GM12878 (cell line): ENCODE measurements at regions not wholly inside any gene's neighbourhood (a gene's known extent, or its start where the extent isn't known, plus 50 kb on each side); places are given as distances from the start of the nearest gene placed in this dataset.

Experiments
- ATAC-seq: fragments of 200-7000 bp; cut with Tn5 transposase; 3 replicates; pipeline ENCODE4 v1.9.1; 2020; ENCODE audit warnings: mild to moderate bottlenecking, moderate library complexity
- BruUV-seq: library from RNA; stranded (reverse); fragments of 400-500 nt; replicated peaks from 2 replicates; lab custom pipeline; 2021; lab: Mats Ljungman, UMichigan
- CTCF ChIA-PET: fragments of 300-600 bp; sonication (Branson Sonifier 250); formaldehyde crosslinking; extraction: SDS; loops from one replicate; lab custom pipeline; 2021; ENCODE audit warnings: inconsistent platforms; lab: Yijun Ruan, JAX
- POLR2A ChIA-PET: fragments of 350-600 bp; formaldehyde crosslinking; extraction: SDS; loops from one replicate; lab custom pipeline; 2021; ENCODE audit warnings: inconsistent platforms; lab: Charles Lee
- RAD21 ChIA-PET: fragments of 300-600 bp; sonication (Branson Sonifier 250); formaldehyde crosslinking; loops from one replicate; lab custom pipeline; 2023; ENCODE audit warnings: antibody characterized with exemption; ENCODE audit not compliant: unreplicated experiment; lab: Charles Lee
- SMC1A ChIA-PET: fragments of 300-600 bp; sonication (Branson Sonifier 250); formaldehyde crosslinking; loops from one replicate; lab custom pipeline; 2023; ENCODE audit not compliant: unreplicated experiment, uncharacterized antibody; lab: Charles Lee
- DNase-seq: peaks from one replicate; pipeline ENCODE4 v3.0.0-alpha.2; 2011; ENCODE audit warnings: low read depth, low spot score
- FAIRE-seq: peaks from 3 replicates; lab custom pipeline; 2011; peaks lifted over from hg19 to GRCh38; lab: Jason Lieb, UNC
- H2AFZ ChIP-seq: 2 replicates; pipeline ENCODE4 v1.6.0; 2011; ENCODE audit warnings: low read depth, low read length, control low read depth; ENCODE audit not compliant: control insufficient read depth
- H3K27ac ChIP-seq: 2 replicates; pipeline ENCODE4 v1.5.1; 2011; ENCODE audit warnings: control low read depth; ENCODE audit not compliant: control insufficient read depth, insufficient read depth
- H3K27me3 ChIP-seq, 2 experiments: replicated peaks in 1 of 2; 2 replicates each; pipeline versions ENCODE4 v1.6.0 to v1.6.1; 2011; ENCODE audit warnings: low read length in 1 of 2; ENCODE audit not compliant: control insufficient read depth in 2 of 2, insufficient read depth in 2 of 2
- H3K36me3 ChIP-seq, 2 experiments: 2 replicates each; pipeline ENCODE4 v1.5.1; 2011; ENCODE audit warnings: low read length in 1 of 2; ENCODE audit not compliant: control insufficient read depth in 2 of 2, insufficient read depth in 2 of 2
- H3K4me1 ChIP-seq: 2 replicates; pipeline ENCODE4 v1.6.1; 2011; ENCODE audit warnings: mild to moderate bottlenecking, low read length, moderate library complexity, mixed read lengths; ENCODE audit not compliant: control insufficient read depth, insufficient read depth
- H3K4me2 ChIP-seq: 2 replicates; pipeline ENCODE4 v1.6.0; 2011; ENCODE audit warnings: control low read depth; ENCODE audit not compliant: control insufficient read depth, insufficient read depth
- H3K4me3 ChIP-seq: fragments of 200-600 bp; sonication (generic); 2 replicates; pipeline ENCODE4 v1.5.1; 2016
- H3K79me2 ChIP-seq: 2 replicates; pipeline ENCODE4 v1.6.0; 2011; ENCODE audit warnings: low read length; ENCODE audit not compliant: control insufficient read depth, insufficient read depth
- H3K9ac ChIP-seq: 2 replicates; pipeline ENCODE4 v1.8.0; 2011; ENCODE audit warnings: low read length, control low read depth, mixed read lengths; ENCODE audit not compliant: control insufficient read depth, insufficient read depth
- H3K9me3 ChIP-seq: replicated peaks from 3 replicates; pipeline ENCODE4 v1.5.1; 2011; ENCODE audit warnings: mild to moderate bottlenecking, low read length; ENCODE audit not compliant: control insufficient read depth, insufficient read depth
- H4K20me1 ChIP-seq: 2 replicates; pipeline ENCODE4 v1.6.0; 2011; ENCODE audit not compliant: control insufficient read depth, insufficient read depth
- NR2F1 ChIP-seq: fragments of 450-650 bp; conservative IDR thresholded peaks from 2 replicates; pipeline ENCODE4 v1.6.1; 2017; ENCODE audit warnings: mild to moderate bottlenecking
- PBX3 ChIP-seq: IDR thresholded peaks from 2 replicates; pipeline ENCODE4 v1.6.1; 2011; ENCODE audit warnings: mild to moderate bottlenecking, low read depth, low read length, moderate library complexity; ENCODE audit not compliant: insufficient replicate concordance
- RELB ChIP-seq: fragments of 450-650 bp; IDR thresholded peaks from 2 replicates; pipeline ENCODE4 v1.6.1; 2017; ENCODE audit warnings: low read depth, mild to moderate bottlenecking, moderate library complexity
- SREBF1 ChIP-seq: IDR thresholded peaks from 2 replicates; pipeline ENCODE4 v1.6.1; 2012; ENCODE audit warnings: mild to moderate bottlenecking, low read length
- SREBF2 ChIP-seq: IDR thresholded peaks from 2 replicates; pipeline ENCODE4 v1.6.1; 2012; ENCODE audit warnings: mild to moderate bottlenecking, low read length
- SRF ChIP-seq, 2 experiments: IDR thresholded peaks; 2 replicates each; pipeline ENCODE4 v1.6.1; 2011; ENCODE audit warnings: low read depth in 2 of 2, low read length in 2 of 2, mild to moderate bottlenecking in 1 of 2, moderate library complexity in 1 of 2
- TCF12 ChIP-seq: IDR thresholded peaks from 2 replicates; pipeline ENCODE4 v1.6.1; 2011; ENCODE audit warnings: low read depth, mild to moderate bottlenecking, low read length
- YY1 ChIP-seq: IDR thresholded peaks from 2 replicates; pipeline ENCODE4 v1.6.1; 2011; ENCODE audit warnings: low read depth, mild to moderate bottlenecking, low read length
- ZNF622 ChIP-seq: fragments of 450-650 bp; IDR thresholded peaks from 2 replicates; pipeline ENCODE4 v1.6.1; 2017; ENCODE audit warnings: mild to moderate bottlenecking, inconsistent platforms
- WGBS: methylation state at CpG from one replicate; pipeline ENCODE4 v1.1.6; 2016; ENCODE audit warnings: low lambda C conversion rate; ENCODE audit not compliant: insufficient replicate concordance, insufficient coverage; ENCODE audit errors: missing lambda C conversion rate; 5-methylcytosine and 5-hydroxymethylcytosine counted together
- in situ Hi-C: fragments of 300-500 bp; cut with MboI; formaldehyde crosslinking; loops from 9 replicates; pipeline ENCODE4 v1.14.3; 2018; ENCODE audit warnings: mixed read lengths
- intact Hi-C: fragments of 100-400 bp; cut with micrococcal nuclease; formaldehyde crosslinking; loops from one replicate; pipeline ENCODE4 v1.14.2; 2022; ENCODE audit not compliant: unreplicated experiment

GRCh38 chr1:118773656-118774055, 214.5 kb downstream of the TBX15 start:
- RAD21 ChIA-PET = no interaction called here
- Histone ChIP-seq H3K4me3 (no peak overlapping the region), H3K27ac (no peak overlapping the region), H3K9me3 (no peaks in the 10 kb centered on the region), H3K4me2 (no peak overlapping the region), H3K4me1 (no peaks in the 10 kb centered on the region), H3K27me3 (no peaks in the 10 kb centered on the region), H3K9ac (no peak overlapping the region), H2AFZ (no peak overlapping the region), H4K20me1 (no peaks in the 10 kb centered on the region), H3K36me3 (no peaks in the 10 kb centered on the region)
- SMC1A ChIA-PET = no interaction called here
- WGBS = 0% methylated on average over 1 of the region's 1 CpG
- no peak for ATAC-seq
- CTCF ChIA-PET = no interaction called here
- no TSS peak for BruUV-seq
- in situ Hi-C loops = no loop called here
- FAIRE-seq = no peak
- TF ChIP-seq NR2F1 (no peak), SREBF1 (no peak), TCF12 (no peak), RELB (no peak), SRF (IDR thresholded peaks at IDR 0.05; ENCODE audit: low read depth in 2 of 2, low read length in 2 of 2) (no peak), ZNF622 (no peak), SREBF2 (no peak), YY1 (no peak), PBX3 (no peak)
- TF ChIP-seq, all 136 proteins: peak for 0
- no peak for DNase-seq
- POLR2A ChIA-PET = no interaction called here
- intact Hi-C loops = no loop called here
- H3K79me2 ChIP-seq = no peaks in the 10 kb centered on the region
